Activated CD8-positive, alpha-beta memory T cell treated with anti-CD3 and anti-CD28 coated beads, Interleukin-2, amount 50 U/mL, for 48 hours (primary cell): ENCODE measurements at regions not wholly inside any gene's neighbourhood (a gene's known extent, or its start where the extent isn't known, plus 50 kb on each side); places are given as distances from the start of the nearest gene placed in this dataset.
A peak's percentile ranks its signal among the peaks of the same experiment; 100 is the strongest.

Source experiments
- DNase-seq: peaks from one replicate; pipeline ENCODE4 v3.0.0-alpha.2; 2020

DNA sequence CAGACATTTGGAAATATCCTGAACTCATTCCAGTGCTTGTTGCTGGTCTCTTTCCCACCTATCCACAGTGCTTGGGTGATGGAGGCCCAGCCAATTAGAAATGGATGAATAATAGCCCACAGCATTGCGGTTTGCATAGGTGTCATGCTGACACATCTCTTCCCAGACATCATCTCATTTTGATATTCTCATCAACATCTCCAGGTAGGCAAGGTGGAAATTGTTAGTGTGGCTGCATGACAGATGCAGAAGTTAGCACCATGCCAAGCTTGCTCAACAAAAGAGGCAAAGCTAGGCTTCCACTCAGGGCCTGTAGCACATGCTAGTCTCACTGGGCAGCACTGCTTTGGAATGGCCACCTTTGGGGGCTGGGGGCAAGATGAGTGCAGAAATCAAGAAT, 1118.9 kb downstream of the VRK1 start:
- no peak for DNase-seq

DNA sequence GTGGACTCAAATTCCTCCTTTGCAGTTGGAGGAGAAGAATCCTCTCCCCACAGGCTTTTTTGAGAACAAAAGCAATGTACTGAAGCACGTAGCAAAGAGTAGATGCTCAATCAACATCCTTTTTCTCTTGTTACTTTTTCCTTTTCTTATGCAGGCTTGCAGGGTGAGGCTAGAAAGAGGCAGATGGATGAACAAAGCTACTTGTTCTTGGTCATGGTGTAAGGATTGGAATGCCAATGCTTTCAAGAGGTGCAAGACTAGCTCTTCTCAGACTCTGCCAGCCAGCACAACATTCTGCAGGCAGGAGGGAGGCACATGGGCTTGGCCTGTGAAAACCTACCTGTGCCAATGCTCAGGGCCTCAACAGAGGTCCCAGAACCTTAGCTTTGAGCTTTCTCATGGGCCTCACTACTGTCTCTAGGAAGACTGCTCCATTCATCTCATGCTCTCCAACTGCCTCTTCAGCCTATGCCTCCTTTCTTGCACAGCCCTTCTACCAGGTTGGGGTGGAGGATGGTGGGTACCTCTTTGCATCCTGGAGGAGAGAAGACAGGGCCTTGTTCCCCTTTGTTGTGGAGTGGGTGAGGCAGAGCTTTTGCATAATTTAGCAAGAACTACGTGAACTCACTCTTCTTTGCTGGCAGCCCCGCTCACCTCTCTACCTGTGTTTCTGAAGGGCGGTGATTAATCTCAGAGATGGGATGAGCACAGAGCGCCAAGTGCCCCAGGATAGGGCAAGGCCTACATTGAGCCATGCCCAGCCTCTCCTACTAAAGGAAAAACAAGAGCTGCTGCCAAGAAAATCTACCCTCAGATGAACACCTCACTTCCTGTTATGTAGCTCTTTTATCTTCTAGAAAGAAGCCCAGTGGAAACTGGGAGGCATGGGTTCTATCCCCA, 1119.7 kb downstream of the VRK1 start:
- DNase-seq: no peak

DNA sequence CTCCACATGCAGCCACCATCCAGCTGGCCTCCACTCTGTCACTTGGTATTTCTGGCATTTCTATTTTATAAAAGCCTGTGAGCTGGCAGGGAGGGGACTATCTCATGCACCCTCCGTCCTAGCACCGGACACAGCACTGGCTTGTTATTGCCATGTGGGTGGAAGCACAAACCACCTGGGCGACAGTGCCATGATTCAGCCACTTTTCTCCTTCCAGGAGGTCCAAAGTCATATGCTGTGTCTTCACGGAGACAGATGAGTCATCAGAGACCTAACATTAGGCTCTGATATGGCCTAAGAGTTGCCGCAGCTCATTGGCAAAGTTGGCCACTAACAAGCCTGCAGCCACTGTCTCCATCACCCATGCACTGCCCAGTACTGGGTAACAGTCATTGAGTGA, 1123.0 kb downstream of the VRK1 start:
- DNase-seq: no peak

DNA sequence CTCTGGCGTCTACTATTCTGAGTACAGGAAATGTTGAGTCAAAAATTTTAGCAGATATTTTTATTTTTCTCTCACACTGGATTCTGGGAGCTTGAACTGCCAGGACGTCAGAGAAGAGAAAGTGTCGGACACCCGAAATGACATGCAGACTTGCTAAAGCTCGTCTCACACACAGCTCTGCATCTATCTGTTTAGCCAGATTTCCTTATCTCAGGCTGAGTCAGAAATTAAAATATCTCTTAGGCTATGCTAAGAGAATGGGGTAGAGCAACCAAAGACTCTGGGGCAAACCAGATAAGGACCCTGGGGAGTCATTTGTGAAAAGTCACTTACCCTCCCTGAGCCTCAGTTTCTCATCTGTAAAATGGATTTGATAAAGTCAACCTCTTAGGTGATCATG, 1124.1 kb downstream of the VRK1 start:
- no peak for DNase-seq

DNA sequence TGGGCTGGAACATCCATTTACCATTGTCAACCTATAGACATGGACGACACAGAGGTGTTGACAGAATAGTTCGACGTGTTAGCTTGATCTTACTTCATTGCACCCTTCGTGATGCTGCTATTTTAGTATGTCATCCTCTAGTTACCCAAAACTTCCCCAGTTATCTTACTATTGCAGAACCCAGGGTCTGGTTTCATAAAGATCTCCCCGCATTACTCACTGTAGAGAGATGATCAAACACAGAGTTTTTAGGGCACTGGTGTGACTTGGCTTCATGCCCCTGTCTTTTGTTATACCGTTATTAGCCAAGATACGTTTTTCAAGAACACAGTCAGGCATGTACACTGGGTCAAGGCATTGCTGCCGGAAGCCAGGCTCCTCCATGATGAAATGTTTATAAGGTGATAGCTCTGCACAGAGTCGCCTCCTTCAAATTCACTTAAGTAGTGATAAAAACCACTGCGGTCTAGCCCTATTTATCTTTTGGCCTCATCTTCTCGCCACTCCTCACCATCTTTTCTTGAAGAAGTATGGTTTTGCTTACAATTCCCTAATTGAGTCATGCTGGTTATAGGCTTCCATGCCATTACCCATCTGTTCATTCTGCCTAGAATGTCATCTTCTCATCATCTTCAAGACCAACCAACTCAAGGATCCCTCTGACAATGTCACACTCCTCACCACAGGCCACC, 1127.9 kb downstream of the VRK1 start:
- DNase-seq: peak; percentile 57

DNA sequence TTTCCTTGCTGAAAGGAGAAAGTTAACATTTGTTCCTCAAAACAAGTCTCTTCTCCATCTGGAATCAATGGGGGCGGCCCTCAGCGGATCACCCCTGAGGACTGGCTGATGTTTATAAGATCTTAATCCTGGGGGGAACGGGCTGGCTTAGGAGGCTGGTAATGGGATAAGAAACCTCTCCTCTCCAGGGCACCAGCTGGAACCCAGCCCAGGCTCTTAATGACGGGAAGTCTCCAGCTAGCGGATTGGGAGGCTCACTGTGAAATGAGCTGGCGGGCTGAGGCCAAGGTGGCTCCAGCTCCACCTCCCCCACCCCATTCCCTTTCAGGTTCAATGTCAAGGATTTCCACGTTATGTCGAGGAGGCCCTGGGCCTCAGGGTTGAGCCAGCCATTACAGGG, 1133.0 kb downstream of the VRK1 start:
- DNase-seq: no peak

DNA sequence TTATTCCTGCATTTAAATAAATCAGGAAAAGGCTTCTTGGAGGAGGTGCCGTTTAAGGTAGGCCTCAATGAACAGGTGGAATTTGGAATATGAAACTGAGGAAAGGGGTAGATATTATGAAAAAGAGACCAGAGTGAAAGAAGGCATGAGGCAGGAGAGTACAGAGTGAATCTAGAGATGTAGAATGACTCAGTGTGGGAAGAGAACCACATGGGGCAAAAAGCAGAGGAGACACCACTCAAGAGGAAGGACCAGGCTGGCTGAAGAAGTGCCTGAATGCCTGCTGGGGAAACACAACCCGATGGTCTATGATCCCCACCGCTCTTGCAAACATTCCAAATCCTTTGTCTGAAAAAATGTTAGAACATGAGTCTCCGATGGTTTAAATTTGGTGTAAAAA, 1134.1 kb downstream of the VRK1 start:
- no peak for DNase-seq

DNA sequence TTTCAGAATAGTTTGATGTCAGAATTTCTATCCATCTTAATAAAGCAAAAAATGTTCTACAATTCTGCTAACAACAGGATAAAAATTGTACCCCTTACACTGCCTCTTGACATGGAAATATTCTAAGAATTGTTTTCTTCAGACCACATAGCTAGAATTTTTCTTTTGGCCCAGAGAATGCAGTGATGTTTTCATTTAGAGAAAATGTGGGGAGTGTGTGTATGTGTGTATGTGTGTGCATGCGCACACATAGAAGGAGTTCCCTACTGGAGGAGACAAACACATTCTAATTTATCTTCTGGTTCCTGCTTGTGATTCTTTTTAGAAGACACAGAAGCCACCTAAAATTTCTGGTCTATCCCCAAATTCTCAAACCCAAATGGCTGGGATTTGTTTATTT, 1145.7 kb downstream of the VRK1 start:
- no peak for DNase-seq

DNA sequence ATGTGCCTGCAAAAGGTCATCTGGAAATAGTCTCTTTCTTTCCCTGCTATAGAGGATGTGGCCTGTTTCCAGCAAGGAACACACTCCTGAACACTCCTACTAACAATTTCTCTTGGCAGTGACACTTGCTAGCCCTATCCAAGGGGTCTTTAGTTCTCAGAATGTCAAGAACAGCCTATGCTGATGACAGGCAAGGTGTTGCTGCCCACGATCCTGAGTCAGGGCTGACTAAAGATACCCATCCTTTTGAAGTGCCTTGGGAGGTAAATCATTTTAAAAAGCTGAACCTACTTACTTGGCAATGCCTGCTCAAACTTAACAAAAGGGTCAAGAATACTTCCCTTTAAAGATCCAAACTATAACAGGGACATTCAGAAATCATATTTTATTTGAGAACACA, 1146.4 kb downstream of the VRK1 start:
- no peak for DNase-seq

DNA sequence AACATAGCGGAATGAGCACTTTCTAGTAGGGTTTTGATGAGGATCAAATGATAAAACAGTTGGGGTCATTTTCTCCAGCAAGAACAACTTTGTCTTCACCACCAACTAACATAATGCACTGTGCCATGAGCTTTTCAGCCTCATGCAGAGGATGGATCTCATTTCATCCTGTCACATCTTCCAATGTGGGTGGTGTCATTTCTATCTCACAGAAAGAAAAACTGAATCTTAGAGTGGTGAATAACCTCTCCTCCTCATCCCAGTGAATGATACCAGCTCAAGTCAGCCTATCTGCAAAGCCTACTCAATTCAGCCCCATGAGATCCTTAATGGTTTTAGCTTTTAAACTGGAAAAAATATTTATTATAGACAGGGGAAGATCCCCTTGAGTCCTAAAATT, 1147.2 kb downstream of the VRK1 start:
- DNase-seq: no peak

DNA sequence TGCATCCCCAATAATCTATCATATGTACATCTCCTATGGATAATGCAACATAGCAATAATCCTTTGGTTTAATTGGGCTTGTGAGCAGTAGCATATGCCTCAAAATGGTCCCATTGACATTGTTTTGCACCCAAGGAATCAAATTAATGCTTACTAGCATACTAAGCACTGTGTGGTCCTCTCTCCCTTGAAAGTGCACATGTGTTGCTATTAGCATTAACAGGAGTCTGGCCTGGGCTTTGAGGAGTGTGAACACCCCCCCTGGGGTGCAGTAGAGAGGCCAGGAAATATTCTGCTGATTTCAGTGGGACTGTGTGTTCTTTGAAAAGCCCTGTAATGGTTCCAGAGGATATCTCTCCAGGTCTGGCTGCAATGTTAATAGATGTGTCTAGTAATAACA, 1148.4 kb downstream of the VRK1 start:
- no peak for DNase-seq

DNA sequence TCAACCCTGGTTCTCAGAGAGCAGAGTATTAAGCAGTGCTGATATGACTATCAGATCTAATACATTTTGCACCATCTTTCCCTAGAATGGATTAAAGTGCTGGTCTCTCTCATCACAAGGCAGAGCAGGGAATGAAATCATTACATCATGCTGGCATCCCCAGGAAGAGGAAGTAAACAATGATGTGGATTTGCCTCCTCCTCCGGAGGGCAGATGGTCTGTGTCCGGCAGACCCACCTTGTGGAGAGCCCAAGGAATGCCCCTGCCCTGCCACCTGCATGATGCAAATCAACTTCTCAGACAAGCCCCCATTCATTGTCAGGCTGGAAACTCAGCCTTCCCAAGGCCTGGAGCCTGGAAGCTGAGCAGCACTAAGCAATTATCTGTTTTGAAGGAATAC, 1149.1 kb downstream of the VRK1 start:
- no peak for DNase-seq

DNA sequence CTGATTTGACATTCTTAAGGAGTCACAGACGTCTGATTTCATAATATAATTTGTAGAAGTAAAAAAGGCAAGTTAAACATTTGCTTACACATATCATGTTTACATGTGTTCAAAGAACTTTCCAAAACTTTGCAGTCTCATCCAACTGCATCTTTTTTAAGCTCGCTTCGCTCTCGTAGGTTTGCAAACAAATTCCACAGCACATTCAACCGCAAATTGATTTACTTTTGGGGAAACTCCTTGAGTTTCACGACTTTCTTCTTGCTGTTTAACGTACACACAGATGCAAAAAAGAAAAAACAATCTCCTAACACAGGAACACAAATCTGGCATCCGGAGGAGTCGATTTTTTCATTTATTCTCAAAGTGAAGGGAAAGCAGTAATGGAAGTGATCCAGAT, 1149.5 kb downstream of the VRK1 start:
- DNase-seq: no peak

DNA sequence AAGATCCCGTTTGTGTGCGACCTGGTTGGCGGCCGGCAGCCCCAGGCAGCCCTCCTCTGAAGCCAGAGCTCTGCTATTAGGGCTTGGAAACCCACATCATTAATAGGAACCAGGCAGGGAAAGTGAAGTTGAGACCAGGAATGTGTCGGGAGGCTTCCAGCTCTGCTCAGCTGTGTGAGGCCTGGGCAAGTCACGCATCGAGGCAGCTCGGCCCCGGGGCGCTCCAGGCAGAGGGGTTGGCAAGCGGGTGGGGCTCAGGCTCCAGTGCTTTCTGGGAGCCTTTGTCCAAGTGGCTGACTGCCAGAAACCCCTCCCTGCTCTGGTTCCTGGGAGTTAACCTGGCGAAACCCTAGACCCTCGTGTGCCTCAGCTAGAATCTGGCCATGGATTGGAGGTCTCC, 1151.7 kb downstream of the VRK1 start:
- DNase-seq: no peak

DNA sequence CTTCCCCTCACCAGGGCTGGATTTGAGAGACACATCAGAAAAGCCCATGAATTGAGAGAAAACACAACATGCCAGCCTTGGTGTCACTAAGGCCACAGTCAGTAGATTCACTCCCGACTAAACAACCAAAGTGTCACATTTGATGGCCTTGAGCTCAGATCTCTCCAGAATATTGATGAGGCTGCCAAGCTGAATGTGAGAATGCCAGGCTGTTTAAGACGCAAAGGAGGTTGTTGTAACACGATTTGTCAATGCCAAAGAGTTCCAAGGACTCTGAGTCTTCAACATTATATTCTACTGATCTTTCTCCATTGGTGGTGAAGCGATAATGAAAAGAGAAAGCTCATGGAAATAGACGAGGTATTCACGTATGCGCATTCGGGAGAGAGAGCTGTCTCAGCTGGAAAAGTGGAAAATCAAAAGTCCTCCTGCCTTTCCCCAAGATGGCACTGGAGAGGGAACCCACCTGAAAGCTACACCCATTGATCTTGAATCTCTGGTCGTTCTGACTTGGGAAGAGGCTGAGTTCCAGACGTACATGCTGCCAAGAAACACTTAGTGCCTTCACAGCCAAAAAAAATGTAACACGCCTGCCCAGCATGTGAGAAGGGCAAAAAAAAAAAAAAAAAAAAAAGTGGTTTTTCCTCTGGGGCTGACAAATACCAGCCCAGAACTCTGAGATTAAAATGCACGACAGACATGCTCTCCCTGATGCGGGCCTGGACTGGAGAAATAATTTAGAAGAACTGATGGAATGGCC, 1159.6 kb downstream of the VRK1 start:
- DNase-seq: no peak

DNA sequence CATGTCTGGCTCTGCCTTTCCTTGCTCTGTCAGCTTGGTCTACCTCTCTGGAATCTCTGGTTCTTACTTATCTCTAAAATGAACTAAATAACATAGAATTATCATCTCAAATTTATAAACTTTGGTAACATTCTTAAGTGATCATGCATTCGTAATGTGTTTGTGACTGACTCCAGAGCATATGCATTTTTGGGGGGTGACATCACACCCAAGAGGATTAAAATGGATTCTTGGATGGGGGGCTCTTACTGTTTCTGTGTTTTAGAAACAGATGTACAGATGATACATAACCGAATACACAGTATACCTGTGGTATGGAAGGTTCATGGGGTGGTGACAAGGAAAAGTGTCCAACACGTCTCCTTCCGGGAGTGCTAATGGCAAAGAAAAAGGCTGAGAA, 1162.1 kb downstream of the VRK1 start:
- DNase-seq: no peak

DNA sequence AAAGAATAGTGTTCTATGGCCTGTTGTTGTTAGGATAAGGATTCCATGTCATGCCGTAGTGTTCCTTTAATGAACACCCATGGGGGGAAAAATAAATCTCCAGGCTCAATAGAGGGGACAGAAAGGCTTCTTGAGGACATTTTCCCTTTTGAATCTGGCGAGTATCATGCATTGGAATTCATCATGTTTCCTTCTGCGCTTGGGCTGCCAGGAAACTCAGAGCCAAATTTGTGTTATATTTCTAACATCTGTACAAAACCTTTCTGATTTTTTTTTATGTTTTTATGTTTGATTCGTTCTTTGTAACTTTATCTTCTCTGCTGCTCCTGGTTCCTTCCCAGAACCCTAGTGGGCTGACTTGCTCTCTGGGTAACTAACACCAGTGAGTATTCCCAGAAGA, 1163.3 kb downstream of the VRK1 start:
- DNase-seq: no peak

DNA sequence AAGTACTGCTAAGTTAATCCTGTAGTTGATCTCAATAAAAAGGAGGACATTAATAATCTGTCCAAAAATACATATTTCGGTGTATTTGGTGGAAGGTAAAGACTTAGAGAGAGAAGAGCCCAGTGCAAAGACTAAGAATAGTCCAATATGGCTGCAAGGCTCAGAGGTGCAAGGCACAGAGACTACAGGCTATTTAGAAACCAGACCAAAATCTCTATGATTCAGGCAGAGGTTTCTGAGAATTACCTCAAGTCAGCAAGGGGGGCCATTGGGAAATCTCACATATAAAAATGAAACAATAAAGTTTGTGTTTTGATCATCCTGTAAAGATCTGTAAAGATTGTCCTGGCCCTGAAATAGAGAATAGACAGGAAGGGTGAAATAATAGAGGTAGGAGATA, 1173.0 kb downstream of the VRK1 start:
- no peak for DNase-seq

DNA sequence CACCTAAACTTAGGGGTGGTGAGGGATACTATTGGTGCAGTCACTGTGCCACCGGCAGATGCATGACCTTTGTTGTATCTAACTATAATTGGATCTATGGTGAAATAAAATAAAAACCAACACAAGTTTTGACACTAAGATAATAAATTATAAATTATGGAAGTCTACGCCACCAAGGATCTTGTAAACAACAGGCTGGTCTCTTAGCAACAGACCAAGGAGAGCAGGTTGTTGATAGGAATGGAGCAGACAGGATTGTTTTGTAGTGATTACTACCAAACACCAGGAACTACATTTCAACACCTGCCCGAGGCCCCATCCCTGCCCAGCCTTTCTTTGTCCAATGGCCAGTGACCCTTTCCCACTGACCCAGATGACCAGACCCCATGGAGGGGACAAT, 1178.0 kb downstream of the VRK1 start:
- no peak for DNase-seq

DNA sequence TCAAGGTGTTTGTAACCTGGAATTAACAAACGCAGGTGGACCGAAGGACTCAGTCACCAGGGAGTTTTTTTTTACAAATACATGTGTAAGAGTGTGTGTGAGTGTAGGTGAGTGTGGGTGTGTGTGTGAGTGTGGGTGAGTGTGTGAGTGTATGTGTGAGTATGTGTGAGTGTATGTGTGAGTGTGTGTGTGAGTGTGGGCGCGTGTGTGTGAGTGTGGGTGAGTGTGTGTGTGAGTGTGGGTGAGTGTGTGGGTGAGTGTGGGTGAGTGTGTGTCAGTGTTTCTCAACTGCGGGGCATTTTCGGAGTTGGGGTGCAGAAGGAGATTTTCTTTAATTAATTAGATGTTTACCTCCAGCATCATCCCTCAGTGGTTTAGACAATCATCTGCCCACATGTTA, 1178.8 kb downstream of the VRK1 start:
- no peak for DNase-seq

DNA sequence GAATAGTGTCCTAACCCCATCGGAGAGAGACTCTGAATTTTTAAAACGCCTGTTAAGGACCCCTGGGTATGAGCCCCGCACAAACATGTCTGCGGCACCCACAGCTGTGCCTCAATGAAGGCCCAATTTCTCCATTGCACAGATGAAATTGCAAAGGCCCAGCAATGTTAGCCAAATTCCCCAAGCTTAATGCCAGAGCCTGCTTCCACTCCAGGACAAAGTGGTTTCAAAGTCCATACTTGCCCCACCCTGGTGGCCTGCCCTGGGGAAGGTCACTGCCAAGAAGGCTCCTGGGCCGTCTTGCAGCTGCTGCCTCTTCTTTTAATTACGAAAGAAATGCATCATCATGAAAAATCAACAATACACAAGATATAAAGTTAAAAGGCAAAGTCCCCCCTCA, 1179.7 kb downstream of the VRK1 start:
- DNase-seq: peak; percentile 60

DNA sequence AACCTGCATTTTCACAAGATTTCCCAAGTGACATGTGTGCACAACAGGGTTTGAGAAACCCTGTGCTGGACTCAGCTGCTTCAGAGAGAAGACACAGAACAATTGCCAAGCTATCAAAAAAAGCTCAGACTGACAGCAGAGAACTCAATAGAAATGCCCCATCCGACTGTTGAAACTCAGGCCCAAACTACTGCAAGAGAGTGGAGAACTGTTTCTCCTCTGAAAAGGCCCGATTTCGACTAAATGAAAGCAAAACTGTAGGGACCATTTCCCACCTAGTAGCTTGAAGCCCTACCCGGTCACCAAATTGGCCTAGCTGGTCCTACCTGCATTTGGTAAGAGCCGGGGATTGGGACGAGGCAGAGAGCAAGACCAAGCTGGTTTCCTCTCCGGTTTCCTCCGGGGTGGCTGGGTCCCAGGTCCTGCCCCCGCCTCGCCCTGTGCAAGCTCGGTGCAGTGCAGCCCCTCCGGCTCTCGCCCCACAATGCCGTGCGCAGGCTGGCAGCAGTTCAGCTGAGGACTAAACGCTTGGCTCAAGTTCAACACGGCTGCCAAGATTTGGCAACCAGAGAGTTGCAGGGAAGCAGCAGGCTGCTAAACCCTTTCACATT, 1180.6 kb downstream of the VRK1 start:
- DNase-seq: peak; percentile 87

DNA sequence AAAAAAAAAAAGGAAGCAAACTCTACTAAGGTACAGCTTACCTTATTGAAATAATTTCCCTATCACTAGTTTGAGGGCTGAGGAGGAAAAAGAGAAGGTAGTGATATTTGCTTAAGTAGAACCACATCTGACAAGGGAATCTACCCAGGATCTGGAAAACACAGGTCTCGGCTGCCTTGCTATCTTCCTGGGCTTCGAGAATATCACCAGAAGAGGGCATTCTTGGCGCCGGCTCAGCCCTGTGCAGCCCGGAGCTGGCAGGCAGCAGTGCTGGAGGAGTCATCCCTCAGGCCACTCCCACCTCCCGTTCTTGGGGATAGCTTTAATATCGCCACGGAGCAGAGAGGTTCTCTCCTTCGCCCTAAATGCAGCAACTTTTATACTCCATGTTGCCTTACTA, 1181.2 kb downstream of the VRK1 start:
- DNase-seq: peak; percentile 86
